HG02973 (cell line): ENCODE measurements at regions not wholly inside any gene's neighbourhood (a gene's known extent, or its start where the extent isn't known, plus 50 kb on each side); places are given as distances from the start of the nearest gene placed in this dataset.
"Not testable (repeated sequence)": the region's sequence is repeated elsewhere in the genome, so short reads cannot be mapped to it uniquely, and the experiment has no call there.

Experiments used
- ATAC-seq: cut with Tn5 transposase; IDR thresholded peaks from one replicate; pipeline ENCODE4 v1.9.1; 2021; ENCODE audit warnings: moderate library complexity; ENCODE audit not compliant: unreplicated experiment

DNA sequence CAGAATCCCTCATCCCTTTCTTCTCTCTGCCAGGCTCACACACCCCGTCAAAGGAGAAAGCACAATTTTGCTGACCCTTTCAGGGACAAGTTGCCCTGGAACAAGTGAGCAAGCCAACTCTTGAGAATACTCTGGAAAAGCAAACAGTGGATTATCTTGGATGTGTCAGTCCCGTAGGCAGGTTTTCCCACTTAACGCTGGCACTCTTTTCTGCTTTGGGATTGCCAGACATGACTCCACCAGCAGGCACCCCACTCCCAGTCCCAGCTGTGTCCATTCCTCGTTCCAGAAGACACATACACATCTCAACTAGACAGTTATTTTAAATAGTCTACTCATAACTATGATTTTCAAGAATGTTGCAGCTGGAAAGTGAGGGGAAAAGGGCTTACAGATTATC lies 145.5 kb upstream of the CDKN3 start:
- ATAC-seq: no peak

DNA sequence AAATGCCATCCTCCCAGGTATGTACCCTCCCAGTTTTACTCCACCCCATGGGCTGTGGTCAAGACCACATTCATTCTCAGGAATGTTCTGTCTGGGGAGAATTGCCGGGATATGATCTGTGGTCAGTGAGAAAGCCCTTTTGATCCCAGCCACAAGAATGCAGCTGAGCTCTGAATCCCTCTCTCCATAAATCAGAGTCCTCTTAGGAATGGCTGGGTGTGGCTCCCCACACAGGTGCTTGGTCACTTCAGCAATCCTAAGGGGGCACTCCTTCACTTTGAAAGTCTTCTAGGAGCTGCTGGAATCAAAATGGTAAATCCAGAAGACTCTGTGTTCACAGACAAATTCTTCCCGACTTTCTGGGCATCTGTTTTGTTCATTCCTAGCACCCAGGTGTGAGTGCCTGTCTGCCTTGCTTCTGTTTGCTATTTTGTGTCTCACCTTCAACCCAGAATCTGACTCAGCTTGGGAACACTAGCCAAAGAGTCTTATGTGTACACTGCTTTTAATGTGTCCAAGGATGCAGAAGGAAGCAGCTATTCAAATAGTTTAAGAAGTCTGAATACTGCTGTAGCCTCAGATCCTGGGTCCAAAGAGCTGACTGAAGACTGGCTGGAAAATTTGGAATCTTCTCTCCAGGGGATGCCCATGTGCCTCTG lies 144.6 kb upstream of the CDKN3 start:
- no peak for ATAC-seq

DNA sequence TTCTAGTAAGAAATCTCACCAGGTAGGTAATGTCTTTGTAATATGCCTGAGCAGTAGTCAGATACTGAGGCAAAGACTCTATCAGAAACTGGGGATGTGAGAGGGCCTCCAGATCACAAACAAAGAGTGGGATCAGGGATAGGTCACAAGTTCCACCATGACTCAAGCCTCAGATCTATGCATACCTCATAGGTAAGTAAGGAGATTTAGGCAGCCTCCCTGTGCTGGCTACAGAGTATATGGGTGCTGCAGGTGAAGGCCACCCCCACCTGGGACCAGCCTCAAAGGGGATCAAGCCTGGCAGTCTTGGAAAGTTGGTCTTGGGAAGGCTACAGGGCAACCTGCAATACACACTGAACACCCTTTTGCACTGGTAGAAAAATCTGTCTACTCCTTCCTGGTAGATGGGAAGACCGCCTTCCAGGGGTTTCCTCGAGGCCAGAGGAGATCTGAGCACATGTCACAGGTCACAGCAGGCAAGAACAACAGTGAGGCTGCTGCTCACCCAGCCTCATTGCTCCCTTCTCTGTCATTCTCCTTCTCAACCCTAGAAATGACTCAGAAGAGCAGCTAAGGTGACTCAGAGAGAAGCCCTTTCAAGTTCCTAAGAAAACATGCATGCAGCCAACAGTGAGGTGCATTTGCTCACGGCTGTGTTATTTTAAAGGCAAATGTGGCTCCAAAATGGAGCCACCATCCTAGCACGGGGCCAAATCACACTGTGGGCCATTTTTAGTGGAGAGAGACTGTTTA lies 143.4 kb upstream of the CDKN3 start:
- ATAC-seq: no peak

DNA sequence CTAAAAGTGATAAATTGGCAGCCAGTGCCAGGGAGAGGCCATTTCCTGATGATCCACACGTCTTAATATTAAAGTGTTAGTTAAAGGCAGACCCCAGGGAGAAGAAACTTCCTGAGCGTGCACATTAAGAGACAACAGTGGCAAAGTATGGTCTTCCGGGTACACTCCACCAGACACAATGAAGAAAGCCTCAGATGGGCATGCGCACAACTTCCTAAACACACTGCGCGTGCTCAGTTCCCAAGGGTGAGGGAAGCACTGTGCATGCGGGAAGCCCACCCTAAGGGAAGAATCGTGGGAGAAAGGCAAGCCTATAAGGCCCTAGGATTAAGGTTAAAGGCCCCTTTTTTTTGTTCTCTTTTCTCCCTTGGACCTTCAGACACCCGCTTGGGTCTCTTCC lies 140.7 kb upstream of the CDKN3 start:
- no peak for ATAC-seq

DNA sequence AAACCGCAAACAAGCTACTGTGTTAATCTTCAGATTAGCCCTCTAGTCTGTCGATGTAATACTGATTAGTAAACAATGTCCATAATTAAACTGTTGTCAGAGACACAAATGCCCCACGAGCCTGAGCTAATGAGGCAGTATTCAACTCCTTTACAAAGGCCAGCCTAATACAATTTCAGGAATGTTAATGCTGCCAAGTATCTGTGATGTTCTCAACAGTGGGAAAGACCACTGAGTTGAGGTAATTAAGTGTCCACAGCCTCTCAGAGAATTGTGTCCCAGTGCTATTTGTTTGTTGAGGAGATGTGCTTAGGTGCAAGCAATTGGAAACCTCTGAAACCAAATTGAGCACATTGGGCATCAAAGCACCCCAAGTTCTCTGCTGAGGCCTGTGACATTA lies 139.4 kb upstream of the CDKN3 start:
- ATAC-seq: no peak

DNA sequence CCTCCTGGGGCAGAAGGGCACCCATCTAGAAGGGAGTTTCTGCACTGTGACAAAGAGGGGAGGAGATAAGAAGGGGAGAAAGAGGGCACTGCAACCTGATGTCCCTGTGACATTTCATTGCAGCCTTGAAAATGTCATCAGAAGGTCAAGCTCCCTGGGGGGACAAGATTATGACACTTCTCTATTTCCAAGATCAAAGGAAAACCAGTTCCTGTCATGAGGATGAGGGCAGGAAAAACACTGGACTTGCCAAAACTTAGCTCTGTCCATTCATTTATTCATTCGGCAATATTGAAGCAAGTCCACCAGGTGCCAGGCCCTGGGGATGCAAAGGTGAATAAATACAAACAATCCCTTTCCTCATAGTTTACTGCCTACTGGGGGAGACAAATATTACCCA lies 138.4 kb upstream of the CDKN3 start:
- no peak for ATAC-seq

DNA sequence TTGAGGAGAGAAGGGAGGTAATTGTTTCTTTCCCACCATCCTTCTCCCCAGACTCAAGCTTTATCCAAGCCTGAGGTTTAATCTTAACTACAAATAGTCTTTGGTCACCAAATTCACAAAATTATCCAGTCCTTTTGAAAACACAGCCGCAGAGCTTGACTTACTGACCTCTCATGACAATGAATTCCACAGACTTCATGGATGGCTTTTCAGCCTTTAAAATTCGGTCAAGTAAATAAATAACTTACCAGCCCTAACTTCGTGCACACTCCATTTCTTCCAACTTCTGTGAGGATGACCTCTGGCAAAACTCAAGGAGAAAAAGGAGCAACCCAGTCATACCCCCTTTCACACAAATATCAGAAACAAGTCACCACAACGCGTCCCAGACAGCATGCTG lies 137.0 kb upstream of the CDKN3 start:
- no peak for ATAC-seq

DNA sequence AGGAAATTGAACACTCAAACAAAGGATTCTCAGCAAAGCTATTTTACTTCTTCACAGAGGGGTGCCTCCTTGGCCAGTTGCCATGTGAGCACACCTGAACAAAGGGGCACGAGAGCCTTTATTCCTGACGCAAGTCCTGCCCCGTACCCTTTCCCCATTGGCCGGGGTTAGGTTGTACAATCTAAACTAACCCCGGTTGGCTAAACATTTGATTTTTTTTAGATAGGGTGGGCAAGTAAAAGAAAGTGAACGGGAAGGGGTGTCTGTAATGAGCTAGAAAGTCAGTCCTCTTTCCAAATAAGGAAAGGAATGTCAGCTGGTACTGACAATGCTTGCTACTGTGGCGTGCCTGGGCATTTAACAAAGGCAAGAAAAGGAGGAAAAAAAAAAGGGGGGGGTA lies 135.5 kb upstream of the CDKN3 start:
- ATAC-seq: no peak

DNA sequence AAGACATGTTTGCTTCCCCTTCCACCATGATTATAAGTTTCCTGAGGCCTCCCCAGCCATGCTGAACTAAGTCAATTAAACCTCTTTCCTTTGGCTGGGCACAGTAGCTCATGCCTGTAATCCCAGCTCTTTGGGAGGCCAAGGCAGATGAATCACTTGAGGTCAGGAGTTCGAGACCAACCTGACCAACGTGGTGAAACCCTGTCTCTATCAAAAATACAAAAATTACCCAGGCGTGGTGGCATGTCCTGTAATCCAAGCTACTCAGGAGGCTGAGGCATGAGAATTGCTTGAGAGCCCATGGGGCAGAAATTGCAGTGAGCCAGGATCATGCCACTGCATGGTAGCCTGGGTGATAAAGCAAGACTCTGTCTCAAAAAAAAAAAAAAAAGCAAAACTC lies 130.2 kb upstream of the CDKN3 start:
- ATAC-seq: not testable (repeated sequence)

DNA sequence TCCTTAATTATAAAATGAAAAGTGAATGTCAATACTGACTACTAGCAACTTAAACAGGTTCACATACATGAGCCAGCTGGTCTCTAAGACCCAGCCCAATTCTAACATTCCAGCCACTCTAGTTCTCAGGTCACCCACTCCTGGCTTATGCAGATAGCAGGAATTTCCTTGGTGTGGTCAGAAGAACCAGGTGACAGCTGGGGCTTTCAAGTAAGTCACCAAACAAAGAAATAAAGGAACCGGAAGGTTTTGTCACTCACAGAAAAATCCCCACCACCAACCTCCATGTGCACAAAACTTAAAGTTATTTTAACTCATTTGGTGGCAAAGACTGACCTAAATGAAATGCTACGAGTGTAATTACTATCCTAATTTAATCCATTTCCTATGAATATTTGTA lies 129.6 kb upstream of the CDKN3 start:
- ATAC-seq: peak; percentile 84

DNA sequence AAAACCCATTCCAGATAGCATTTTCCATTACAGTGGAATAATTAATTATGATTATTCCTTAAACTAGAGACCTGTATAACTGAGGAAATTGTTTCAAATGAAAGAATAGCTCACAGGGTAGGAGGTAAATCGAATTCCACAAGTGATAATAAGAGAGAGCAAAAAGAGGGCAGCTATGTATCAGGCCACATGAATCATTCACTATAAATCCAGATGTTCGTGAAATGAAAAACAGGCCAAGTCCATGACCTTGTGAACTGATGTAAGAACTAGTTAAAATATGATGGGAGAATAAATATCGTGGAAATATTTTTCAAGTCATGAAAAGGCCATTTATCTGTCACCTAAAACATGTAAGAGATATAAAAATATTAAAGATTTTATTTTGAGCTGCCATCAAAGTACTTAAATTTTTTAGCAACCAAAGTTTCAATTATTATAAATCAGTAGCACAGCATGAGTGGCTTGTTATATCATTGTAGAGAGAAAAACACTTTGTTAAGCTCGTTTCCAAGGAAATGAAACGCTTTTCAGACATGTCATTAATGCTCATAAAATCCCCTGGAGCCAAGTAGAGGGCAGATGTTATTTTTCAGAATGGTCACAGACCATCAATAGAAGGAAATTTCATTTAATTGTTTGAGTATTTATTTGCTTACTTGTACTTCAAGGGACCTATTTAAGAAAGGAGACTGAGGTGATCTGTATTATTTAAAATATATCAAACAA lies 120.6 kb upstream of the CDKN3 start:
- no peak for ATAC-seq

DNA sequence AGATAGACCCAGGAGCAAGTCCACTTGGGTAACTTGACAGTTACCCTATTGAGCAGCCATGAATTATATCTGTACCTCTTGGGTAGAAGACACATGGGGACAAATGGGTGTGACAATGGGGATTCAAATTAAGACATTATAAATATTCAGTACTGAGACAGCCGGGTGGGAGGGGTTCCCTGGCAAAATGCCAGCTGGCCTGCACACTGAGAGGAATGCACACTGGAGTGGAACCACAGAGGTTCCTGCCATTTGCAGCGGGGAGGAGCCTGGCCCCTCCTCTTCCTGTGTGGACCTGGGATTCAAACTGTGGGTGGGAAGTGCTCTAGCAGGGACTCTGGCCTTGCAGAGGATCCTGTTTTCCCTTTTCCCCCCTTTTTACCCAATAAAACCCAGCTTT lies 118.7 kb upstream of the CDKN3 start:
- no peak for ATAC-seq

DNA sequence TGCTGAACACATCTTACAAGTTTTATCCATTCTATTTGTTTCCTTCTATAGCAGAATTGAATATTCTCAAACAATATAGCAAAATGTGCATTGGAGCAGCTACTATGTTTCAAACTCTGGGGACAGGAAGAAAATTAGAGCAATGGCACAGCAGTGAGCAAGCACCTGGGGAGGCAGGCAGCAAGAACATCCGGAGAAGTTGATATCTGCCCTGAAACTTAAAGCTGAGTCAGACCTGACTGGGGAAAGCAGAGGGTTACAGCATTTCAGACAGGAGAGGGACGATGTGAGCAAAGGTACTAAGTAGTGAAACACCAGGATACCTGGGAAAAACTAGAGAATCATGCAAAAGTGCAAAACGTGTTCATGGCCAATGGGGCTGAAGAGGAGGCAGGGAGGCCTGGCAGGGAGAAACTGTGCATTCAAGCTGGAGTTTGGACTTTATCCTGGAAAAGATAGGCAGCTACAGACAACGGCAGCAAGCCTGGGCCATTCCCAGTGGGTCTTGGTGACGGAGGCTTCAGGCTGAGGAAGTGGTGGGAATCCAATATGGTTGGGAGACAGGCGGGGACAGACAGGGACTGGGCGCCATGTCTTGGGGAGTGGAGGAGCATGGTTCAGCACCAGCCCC lies 118.0 kb upstream of the CDKN3 start:
- no peak for ATAC-seq

DNA sequence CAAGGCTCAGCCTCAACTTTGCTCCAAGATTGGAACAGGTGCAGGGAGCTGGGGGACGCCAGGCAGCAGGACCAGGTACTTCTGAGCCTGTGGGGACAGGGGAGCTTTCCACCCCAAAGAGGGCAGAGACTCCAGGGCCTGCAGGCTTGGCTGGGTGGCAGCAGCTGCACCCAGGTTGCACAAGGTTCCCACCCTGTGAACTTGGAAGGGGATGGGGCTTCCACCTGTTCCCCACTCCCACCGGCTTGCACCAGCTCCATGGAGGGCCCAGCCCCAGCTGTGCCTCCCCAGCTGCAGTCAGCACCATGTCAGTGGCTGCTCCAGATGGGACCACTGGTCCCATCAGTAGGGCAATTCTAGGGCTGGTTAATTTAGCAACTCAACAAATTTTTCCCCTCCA lies 114.0 kb upstream of the CDKN3 start:
- no peak for ATAC-seq

DNA sequence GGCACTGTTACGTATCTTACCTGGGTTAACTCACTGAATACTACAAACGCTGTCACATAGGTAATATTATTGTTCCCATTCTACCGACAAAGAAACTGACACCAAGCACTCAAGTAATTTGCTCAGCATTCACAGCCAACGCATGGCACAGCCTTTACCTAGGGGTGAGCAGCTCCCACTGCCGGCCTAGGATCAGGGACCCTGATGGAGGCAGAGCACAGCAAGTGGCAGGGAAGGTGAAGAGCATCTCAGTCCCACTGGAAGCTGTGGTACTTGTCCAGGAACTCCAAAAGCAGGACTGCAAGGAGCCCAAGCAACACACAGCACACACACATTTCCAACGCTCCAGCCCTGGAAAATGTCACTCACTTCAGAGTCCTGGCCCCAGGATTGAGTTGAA lies 111.8 kb upstream of the CDKN3 start:
- no peak for ATAC-seq

DNA sequence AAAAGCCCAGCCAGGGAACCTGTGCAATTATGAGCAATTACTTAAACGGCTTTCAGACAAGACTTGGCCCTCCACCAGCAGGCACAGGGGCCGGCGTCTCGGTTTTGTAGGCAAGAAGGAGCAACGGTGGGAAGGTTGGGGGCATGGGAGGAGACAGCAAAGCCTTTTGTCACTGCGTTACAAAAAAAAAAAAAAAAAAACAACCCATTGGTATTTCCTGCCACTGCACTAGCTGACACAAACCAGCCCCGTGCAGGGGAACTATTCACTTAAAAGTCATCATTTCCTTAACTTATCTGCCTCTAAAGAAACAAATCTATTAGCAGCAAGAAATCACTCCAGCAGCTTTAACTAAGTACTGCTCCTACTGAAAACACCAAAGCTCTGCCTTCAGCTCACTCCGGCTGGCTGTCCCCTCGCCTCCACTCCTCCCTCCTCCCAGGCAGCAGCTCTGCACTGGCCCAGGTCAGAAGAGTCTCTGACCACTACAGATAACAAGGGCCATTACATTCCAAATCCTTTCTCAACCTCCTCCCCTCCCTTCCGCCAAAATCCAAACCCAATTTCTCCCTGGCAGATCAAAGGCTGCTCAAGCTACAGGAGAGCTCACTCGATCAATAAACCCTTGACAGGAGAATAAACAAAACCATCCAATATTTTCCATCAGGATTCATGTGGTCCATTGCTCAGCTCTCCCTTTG lies 105.2 kb upstream of the CDKN3 start:
- no peak for ATAC-seq

DNA sequence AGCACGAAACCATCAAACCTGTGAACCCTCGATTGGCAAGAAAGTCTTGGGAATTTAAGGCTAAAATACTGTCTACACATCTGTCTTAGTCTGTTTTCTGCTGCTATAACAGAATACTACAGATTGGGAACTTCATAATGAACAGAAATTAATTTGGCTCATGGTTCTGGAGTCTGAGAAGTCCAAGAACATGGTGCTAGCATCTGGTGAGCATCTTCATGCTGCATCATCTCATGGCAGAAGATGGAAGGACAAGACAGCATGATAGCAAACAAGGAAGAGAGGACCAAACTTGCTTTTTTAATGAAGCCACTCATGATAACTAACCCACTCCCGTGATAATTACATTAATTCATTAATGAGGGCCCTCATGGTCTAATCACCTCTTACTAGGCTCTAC lies 102.0 kb upstream of the CDKN3 start:
- ATAC-seq: no peak

DNA sequence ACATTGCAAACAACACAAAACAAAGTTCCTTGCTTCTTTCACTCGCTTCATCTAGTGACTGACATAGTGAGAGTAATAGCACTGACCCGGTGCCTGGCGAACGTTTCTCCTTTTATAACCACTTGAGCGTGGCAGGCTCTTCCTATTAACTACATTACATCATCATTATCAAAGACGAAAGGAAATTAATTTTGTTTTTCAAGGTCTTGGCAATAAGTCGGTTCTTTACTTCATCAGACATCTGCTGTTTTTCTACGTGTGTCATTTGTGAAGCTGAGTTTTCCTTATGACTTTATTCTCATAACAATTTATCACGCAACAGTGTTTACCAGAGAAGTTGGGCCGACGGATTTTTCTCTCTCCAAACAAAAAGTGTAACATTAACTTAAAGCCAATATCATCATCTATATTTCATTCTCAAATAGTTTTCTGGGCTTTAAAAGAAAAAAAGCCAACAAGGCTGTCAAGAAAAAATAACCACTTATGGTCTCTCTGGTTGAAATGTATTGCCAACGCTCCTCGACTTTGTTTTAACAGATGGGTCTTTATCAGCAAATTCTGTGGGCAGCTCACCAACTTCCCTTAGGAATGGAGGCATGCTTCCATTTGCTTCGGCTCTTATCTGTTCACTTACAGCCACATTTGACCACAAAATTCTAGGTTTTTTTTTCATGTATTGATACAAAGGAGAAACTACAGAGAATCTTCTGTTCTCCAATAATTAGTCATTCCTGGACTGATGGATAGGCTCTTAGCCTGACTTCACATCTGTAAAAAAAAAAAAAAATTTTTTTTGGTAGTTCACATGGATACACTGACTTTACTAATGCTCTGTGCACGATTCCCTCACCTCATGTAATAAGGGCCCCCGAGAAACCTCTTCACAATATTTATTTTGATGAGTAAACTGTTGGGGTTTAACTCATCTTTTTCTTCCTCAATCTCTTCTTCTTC lies 97.1 kb upstream of the CDKN3 start:
- no peak for ATAC-seq

DNA sequence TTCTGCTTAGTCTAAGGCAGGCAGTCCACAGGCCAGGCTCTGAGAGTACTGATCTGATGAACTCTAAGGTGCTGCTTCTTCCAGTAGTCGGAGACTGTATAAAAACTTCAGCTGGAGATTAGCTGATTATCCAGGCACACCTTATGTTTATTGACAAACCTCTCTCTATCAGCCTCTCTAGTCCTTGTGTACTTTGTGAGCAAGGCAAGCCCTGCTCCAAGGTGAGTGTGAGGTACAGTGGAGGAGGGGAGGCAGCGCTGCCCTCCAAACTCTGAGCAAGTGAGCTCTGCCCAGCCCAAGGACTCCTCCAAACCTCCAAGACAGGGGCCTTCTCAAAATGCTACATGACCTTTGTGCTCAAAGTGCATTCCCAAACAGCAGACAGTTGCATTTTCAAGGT lies 95.9 kb upstream of the CDKN3 start:
- ATAC-seq: no peak

DNA sequence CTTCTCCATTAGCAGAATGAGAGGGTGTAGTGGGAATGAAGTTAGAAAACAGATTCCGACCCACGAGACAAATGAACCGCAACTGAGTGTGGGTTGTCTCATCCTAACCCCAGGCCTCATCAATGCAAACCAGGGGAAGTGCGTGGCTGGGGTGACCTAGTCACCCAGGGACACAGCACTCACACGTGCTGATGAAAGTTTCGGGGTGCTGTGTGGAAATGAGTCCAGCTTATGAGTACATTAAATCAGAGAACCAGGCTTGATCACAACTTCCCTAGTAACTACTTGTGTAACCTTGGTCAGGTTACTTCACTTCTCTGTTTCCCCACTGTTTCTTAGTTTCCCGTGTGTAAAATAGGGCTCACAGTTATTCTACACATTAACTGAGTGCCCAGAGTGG lies 95.4 kb upstream of the CDKN3 start:
- no peak for ATAC-seq
